NCI-H748 (cell line): ENCODE measurements at regions not wholly inside any gene's neighbourhood (a gene's known extent, or its start where the extent isn't known, plus 50 kb on each side); places are given as distances from the start of the nearest gene placed in this dataset.

Experiments
- DNase-seq: peaks from one replicate; lab custom pipeline; 2025; ENCODE audit not compliant: unreplicated experiment; lab: John Stamatoyannopoulos, UW

- peak; percentile 37 for DNase-seq
Measured at GRCh38 chr1:50300297-50300696, 122.9 kb downstream of the DMRTA2 start.

- no peak for DNase-seq
Measured at GRCh38 chr1:50295566-50295965, 127.7 kb downstream of the DMRTA2 start.

- DNase-seq, result no peak
Measured at GRCh38 chr1:50292276-50292675, 131.0 kb downstream of the DMRTA2 start.

GRCh38 chr1:50289495-50289894 lies 133.7 kb downstream of the DMRTA2 start:
- no peak for DNase-seq

- no peak for DNase-seq
Measured at GRCh38 chr1:50285994-50286393, 137.2 kb downstream of the DMRTA2 start.

GRCh38 chr1:50279622-50280330 lies 143.5 kb downstream of the DMRTA2 start:
- DNase-seq, result no peak

- no peak for DNase-seq
Measured at GRCh38 chr1:50278961-50279360, 144.3 kb downstream of the DMRTA2 start.

- DNase-seq, result no peak
Measured at GRCh38 chr1:50278410-50278809, 144.8 kb downstream of the DMRTA2 start.

GRCh38 chr1:50275566-50275965 lies 147.7 kb downstream of the DMRTA2 start:
- peak; percentile 94 for DNase-seq

GRCh38 chr1:50272912-50273311 lies 150.3 kb downstream of the DMRTA2 start:
- DNase-seq, result no peak

GRCh38 chr1:50271968-50272578 lies 151.2 kb downstream of the DMRTA2 start:
- DNase-seq, result peak; percentile 66

- DNase-seq, result peak; percentile 95
Measured at GRCh38 chr1:50271337-50271736, 151.9 kb downstream of the DMRTA2 start.

GRCh38 chr1:50270926-50271325 lies 152.3 kb downstream of the DMRTA2 start:
- DNase-seq, result peak; percentile 49

- no peak for DNase-seq
Measured at GRCh38 chr1:50268049-50268448, 155.2 kb downstream of the DMRTA2 start.

- DNase-seq, result no peak
Measured at GRCh38 chr1:50266509-50266908, 156.7 kb downstream of the DMRTA2 start.

- no peak for DNase-seq
Measured at GRCh38 chr1:50265790-50266314, 157.1 kb downstream of the ELAVL4 start.

- no peak for DNase-seq
Measured at GRCh38 chr1:50264590-50264989, 155.9 kb downstream of the ELAVL4 start.

GRCh38 chr1:50262436-50262835 lies 153.7 kb downstream of the ELAVL4 start:
- no peak for DNase-seq

GRCh38 chr1:50261951-50262350 lies 153.2 kb downstream of the ELAVL4 start:
- DNase-seq, result no peak

- no peak for DNase-seq
Measured at GRCh38 chr1:50257940-50258685, 149.4 kb downstream of the ELAVL4 start.

- no peak for DNase-seq
Measured at GRCh38 chr1:50257029-50257428, 148.3 kb downstream of the ELAVL4 start.
